Activated gamma-delta T cell treated with Interleukin-2 at 50 U/mL for 16 hours (primary cell): ENCODE measurements at regions not wholly inside any gene's neighbourhood (a gene's known extent, or its start where the extent isn't known, plus 50 kb on each side); places are given as distances from the start of the nearest gene placed in this dataset.
"Not testable (repeated sequence)": the region's sequence is repeated elsewhere in the genome, so short reads cannot be mapped to it uniquely, and the experiment has no call there.

ENCODE experiments used
- DNase-seq: peaks from one replicate; pipeline ENCODE4 v3.0.0-alpha.2; 2020

- no peak for DNase-seq
Observed at GRCh38 chr6:99802396-99803031, 191.5 kb downstream of the MCHR2 start.

DNA sequence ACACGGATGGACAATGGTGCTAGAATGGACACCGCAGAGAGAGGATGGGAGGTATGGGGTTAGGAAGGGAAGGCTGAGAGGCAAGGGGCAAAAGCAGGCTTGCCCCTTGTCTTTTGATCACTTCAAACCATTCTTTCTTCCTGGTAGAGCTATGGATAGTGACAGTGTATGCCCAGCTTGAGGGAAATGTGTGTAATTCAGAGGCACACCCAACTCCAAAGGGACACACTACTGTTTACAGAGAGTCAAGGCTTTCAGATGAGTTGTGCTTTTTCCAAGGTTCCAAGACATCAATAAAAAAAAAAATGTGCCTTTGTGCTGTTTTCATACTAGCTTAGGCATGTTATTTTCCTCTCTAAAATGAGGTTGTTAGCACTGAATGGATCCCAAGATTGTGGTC, 185.0 kb downstream of the MCHR2 start:
- no peak for DNase-seq

GRCh38 chr6:99810295-99810694, 183.7 kb downstream of the MCHR2 start:
- no peak for DNase-seq

- no peak for DNase-seq
Observed at GRCh38 chr6:99810942-99811620, 182.9 kb downstream of the MCHR2 start.

DNA sequence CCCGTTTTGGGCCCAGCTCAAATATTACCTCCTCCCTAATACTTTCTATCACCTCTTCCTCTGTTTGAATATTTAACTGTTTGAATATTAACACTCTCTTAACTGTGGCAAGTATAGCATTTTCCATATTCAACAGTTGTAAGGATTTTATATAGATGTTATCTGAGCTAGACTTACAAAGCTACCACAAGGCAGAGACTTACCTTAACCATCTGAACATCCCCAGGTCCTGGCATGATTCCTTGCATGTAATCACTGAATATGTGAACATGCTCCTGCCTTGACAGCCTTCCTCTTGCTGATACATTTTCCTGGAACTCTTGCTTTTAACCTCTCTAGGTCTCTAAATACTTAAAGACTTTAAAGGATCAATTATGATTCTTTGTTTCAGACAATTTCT, 182.4 kb downstream of the MCHR2 start:
- no peak for DNase-seq

GRCh38 chr6:99813565-99813964, 180.5 kb downstream of the MCHR2 start:
- DNase-seq = no peak

DNA sequence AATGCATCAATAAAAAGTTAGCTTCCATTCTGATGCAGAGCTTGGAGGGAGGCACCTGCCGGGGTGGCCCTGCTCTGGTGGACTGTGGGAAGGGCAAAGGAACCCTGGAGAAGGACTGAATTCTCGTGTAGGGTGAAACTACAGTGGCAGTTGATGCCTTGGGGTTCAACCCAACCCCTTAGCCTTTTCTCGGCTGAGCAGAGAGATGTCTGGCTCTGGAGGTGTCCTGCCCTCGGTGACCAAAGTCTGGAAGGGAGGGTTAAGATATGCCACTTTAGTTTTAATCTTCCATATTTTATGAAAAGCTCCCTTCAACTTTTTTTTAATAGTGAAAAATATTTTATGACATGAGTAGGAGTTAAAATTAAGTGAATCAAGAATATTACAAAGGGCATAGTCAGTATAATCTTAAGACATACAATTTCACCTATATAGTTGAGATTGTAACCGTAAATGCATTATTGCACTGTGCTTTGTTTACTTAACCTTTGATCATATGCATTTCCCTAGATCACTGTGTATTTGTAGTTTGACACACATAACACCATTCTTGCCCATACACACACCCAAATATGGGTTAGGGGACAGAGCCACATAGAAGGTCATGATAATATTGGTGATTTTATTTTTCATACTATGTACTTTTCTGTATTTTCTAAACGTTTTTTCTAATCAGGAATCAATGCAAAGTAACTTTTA, 179.6 kb downstream of the MCHR2 start:
- no peak for DNase-seq

GRCh38 chr6:99816795-99817194, 177.2 kb downstream of the MCHR2 start:
- no peak for DNase-seq

DNA sequence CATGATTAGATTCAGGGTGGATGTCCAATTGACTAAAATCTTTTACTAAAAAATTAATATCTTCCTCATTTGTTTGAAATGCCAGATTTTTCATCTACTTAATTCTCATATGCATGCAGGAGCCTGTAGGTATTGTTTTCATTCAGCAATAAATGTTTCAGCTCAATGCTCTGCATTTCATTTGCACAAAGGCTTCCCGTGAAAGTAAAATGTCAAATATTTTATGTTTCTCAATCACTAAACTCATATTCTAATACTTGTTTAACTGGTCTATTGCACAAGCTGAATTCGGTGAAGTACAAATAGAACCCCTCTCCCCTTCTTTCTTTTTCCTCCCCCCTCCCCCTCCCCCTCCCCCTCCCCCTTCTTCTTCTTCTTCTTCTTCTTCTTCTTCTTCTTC, 175.9 kb downstream of the MCHR2 start:
- no peak for DNase-seq

DNA sequence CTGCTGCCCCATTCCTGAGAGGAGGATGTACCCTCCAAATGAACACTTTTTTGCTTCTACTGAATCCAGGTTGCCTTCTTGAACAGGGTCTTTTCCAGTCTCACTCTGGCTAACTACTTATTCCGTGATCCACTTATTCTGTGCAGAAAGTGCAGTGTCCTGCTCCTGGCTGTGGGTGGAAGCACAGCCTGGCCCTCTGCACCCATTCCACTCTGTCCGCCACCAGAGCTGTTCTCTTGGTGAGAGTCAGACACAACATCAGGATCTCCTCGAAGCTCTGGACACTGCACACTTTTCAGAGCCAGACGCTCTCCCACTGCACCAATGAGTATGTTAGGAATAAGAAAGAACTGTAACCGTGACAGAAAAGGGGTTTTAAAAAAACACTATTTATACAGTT, 174.2 kb downstream of the MCHR2 start:
- no peak for DNase-seq

- DNase-seq = no peak
Observed at GRCh38 chr6:99821164-99821563, 172.9 kb downstream of the MCHR2 start.

DNA sequence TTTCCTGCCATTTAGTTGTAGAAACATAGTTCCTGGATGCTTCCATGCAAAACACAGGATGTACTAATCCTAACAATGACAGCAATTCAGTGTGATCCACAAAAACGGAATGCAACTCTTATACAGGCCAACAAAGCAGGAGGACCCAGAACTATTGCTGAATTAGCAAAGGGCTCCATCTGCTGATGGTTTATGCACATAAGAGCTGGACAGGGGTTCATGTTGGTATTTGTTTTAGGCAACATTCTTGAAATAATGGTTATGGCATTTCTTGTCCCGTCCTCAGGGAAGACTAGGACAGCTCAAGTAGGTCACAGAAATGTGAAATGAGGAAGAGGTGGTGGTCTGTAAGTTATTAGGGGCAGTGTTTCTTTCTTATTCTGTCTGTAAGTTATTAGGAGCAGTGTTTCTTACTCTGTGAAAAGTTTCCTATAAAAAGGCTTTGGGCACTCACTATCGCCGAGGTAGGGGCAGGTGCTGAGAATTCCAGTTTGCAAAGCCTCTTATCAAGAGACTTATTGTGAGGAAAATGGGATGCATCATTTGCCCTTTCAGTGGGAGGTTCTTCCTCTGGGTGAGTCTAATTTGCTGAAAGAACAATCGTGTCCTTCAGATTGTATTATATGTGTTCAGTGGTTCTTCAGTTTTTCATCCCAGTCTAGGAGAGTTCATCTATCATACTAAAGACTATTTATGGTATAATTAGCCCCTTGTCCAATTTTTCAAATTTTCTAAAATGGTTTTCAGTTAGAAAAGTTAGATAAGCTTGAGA, 171.1 kb downstream of the MCHR2 start:
- no peak for DNase-seq

- DNase-seq = not testable (repeated sequence)
Observed at GRCh38 chr6:99823513-99824235, 170.3 kb downstream of the MCHR2 start.

DNA sequence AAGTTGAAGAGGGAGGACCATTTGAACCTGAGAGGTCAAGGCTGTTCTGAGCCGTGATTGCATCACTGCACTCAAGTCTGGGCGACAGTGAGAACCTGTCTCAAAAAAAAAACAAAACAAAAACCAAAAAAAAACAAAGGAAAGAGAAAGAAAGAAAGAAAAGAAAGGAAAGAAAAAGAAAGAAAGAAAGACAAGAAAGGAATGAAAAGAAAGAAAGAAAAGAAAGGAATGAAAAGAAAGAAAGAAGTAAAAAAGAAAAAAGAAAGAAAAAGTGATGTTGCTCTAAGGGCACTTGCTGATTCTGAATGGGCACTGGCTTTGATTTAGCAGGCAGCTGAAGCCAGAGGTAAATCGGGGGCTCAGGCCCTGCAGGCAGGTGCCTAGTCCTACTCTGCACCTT, 161.0 kb downstream of the MCHR2 start:
- DNase-seq = no peak

DNA sequence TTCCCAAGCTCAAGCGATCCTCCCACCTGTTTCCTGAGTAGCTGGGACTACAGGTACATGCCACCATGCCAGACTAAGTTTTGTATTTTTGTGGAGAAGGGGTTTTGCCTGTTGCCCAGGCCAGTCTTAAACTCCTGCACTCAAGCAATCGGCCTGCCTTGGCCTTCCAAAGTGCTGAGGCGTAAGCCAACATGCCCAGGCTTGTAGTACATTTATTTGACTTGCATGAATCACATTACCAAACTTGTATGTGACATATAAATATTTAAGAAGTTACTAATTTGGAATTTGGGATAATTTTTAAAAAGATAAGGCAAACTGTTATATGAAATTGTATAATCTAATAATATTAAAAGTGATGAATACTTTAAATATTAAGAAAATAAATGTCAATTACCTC, 157.6 kb downstream of the MCHR2 start:
- no peak for DNase-seq

DNA sequence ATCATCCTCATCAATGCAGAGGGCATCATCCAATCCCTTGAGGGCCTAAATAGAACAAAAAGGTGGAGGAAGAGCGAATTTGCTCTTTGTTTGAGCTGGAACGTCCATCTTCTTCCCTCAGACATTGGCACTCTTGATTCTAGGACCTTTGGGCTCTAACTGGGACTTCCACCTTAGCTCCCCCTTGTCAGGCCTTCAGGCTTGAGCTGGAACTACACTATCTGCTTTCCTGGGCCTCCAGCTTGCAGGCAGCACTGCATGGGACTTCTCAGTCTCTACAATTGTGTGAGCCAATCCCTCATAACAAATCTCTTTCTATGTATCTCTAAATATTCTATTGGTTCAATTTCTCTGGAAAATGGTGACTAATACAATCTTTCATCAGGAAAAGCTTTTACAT, 155.4 kb downstream of the MCHR2 start:
- no peak for DNase-seq

GRCh38 chr6:99841297-99841696, 152.7 kb downstream of the MCHR2 start:
- no peak for DNase-seq

- no peak for DNase-seq
Observed at GRCh38 chr6:99846006-99846405, 148.0 kb downstream of the MCHR2 start.

GRCh38 chr6:99850841-99851240, 143.2 kb downstream of the MCHR2 start:
- no peak for DNase-seq

- DNase-seq = no peak
Observed at GRCh38 chr6:99852031-99852430, 142.0 kb downstream of the MCHR2 start.

DNA sequence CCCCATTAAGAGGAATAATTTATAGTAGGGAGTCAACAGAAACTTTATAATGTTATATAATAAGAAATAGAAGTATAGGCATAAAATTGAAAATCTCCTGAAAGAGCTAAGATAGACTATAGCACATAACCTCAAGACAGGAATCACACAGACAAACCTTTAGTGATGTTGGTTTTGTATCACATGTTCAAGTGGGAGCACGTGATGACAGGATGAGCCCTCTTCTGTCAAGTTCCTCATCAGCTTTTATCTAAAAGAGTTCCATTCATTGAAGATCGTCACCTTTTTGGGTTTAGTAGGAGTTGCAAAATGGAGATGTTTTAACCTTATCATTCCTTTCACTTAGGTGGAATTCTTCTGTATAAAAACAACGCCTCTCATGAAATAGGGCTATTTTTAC, 127.0 kb downstream of the MCHR2 start:
- no peak for DNase-seq

GRCh38 chr6:99868074-99868702, 125.8 kb downstream of the MCHR2 start:
- peak; percentile 75 for DNase-seq
